ENCODE measurements at regions not wholly inside any gene's neighbourhood (a gene's known extent, or its start where the extent isn't known, plus 50 kb on each side); places are given as distances from the start of the nearest gene placed in this dataset.

DNA sequence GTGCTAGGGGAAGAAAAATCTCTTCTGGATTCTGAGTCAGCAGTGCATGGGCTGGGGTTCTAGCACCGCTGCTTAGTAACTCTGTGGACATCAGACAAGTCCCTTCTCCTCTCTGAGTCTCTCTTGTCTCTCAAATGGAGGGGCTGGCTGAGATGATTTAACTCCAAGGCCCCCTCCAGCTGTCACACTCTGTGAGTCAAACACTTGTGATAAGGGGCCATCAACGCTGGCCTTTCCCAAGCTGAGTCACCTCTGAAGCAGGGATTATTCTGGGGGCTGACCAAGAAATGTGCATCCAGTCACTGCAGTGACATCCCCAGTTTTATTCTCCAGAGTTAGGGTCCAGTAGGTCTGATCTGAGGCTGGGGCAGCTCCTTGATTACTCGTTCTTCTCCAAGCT is 110.4 kb upstream of the ZNF462 start:
- 60 to 68% methylated on average over 3 of the region's 3 CpGs for WGBS, 2 donors
- H3K27me3 ChIP-seq = no peaks in the 10 kb centered on the region
- no peaks in the 10 kb centered on the region for H3K36me3 ChIP-seq
- DNase-seq (ENCODE audit: low spot score in 2 of 2) = no peak
- no peak for TF ChIP-seq EP300 (IDR thresholded peaks at IDR 0.05)
- TF ChIP-seq, protein P1, sequence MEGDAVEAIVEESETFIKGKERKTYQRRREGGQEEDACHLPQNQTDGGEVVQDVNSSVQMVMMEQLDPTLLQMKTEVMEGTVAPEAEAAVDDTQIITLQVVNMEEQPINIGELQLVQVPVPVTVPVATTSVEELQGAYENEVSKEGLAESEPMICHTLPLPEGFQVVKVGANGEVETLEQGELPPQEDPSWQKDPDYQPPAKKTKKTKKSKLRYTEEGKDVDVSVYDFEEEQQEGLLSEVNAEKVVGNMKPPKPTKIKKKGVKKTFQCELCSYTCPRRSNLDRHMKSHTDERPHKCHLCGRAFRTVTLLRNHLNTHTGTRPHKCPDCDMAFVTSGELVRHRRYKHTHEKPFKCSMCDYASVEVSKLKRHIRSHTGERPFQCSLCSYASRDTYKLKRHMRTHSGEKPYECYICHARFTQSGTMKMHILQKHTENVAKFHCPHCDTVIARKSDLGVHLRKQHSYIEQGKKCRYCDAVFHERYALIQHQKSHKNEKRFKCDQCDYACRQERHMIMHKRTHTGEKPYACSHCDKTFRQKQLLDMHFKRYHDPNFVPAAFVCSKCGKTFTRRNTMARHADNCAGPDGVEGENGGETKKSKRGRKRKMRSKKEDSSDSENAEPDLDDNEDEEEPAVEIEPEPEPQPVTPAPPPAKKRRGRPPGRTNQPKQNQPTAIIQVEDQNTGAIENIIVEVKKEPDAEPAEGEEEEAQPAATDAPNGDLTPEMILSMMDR (IDR thresholded peaks at IDR 0.05) = no peak
- no peak for TF ChIP-seq POLR2A (IDR thresholded peaks at IDR 0.05)
- H3K4me3 ChIP-seq = no peak overlapping the region
- H3K9me3 ChIP-seq = no peaks in the 10 kb centered on the region
- H3K4me1 ChIP-seq = no peaks in the 10 kb centered on the region
- no peak overlapping the region for H3K27ac ChIP-seq

DNA sequence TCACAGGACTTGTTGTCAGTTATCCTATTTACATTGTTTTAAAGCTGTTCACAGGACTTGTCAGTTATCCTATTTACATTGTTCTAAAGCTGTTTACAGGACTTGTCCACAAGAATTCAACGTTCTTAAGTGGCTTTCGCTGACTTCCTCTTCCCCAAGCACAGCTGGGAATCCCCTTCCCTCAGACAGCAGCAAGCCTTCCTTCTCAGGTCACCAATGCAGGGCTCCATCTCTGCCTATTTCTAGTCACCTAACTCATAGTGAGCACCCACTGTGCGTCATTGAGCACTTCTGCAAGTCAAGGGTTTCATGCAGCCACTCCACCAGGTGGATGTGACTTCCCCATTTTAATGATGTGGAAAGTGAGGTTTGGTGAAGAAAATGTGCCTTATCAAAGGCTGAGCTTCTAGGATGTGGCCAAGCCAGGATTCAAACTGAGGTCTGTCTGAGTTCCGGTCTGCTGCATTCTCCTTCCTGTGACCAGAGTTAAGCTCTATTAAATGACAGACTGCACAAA is 109.8 kb upstream of the ZNF462 start:
- 54 to 55% methylated on average over 4 of the region's 4 CpGs for WGBS, 2 donors
- TF ChIP-seq POLR2A (IDR thresholded peaks at IDR 0.05) (no peak), EP300 (IDR thresholded peaks at IDR 0.05) (no peak)
- TF ChIP-seq, protein P1 (IDR thresholded peaks at IDR 0.05) = no peak
- H3K4me1 ChIP-seq = no peaks in the 10 kb centered on the region

DNA sequence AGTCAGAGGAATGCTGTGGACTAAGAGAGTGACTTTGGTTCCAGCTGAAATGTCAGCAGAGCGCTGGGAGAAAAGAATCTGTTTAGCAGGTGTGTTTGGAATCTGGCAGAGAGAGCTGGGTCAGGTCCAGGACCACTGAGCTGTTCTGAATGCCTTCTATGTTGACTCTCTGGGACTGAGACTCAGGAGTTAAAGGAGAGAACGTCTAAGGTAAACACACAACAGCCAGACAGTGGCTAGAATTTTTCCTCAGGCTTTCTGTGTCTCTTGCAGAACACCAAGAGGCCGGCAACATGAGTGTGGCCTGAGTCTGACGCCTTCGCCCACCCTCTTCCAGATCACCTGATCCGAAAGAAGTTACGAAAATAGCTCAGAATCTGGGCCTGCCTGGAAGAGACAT is 107.2 kb upstream of the ZNF462 start:
- no peak for DNase-seq (ENCODE audit: low spot score in 2 of 2)
- H3K4me3 ChIP-seq = no peak overlapping the region
- H3K9me3 ChIP-seq = no peaks in the 10 kb centered on the region
- no peak overlapping the region for H3K27ac ChIP-seq
- no peak for TF ChIP-seq POLR2A (IDR thresholded peaks at IDR 0.05)
- no peak for TF ChIP-seq EP300 (IDR thresholded peaks at IDR 0.05)
- TF ChIP-seq, protein P1 (IDR thresholded peaks at IDR 0.05) = no peak
- no peaks in the 10 kb centered on the region for H3K4me1 ChIP-seq
- H3K27me3 ChIP-seq = no peaks in the 10 kb centered on the region
- WGBS, 2 donors = 59 to 74% methylated on average over 7 of the region's 7 CpGs
- H3K36me3 ChIP-seq = no peaks in the 10 kb centered on the region

More for the DNA sequence above, 109.8 kb upstream of the ZNF462 start:
- Histone ChIP-seq H3K9me3 (no peaks in the 10 kb centered on the region), H3K27me3 (no peaks in the 10 kb centered on the region), H3K27ac (no peak overlapping the region), H3K36me3 (no peaks in the 10 kb centered on the region), H3K4me3 (no peak overlapping the region)
- DNase-seq (ENCODE audit: low spot score in 2 of 2) = no peak

DNA sequence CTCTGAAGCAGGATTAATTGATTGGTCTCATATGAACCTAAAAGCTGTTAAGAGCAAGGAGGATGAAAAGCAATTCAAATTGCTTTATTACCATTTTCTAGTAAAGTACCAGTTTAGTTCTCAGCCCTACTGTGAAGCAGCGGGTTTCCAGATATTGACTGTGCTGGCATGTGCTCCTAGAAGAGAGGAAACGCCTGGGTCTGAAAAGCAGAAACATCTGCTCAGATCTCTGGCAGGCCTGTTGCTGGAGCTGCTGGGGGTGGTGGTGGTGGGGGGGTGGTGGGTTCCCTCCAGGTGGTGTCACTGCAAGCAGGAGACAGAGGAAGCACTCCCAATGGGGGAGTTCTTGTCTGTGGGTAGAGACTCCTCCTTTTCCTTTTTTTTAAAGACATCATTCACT is 105.5 kb upstream of the ZNF462 start:
- H3K9me3 ChIP-seq = no peaks in the 10 kb centered on the region
- WGBS, 2 donors = 76 to 91% methylated on average over 2 of the region's 2 CpGs

DNA sequence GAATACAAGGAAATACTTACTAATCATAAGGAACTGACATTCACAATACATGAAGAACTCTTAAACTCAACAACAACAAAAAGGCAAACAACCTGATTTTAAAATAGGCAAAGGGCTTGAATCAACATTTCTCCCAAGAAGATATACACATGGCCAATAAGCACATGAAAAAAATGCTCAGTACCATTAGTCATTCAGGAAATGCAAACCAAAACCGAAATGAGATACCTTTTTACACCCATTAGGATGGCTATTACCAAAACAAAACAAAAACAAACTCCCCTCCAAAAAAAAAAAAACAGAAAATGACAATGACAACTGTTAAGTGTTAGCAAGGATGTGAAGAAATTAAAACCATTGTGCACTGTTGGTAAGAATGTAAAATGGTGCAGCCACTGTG is 104.1 kb upstream of the ZNF462 start:
- no peak overlapping the region for H3K4me3 ChIP-seq
- no peaks in the 10 kb centered on the region for H3K36me3 ChIP-seq
- TF ChIP-seq, protein P1 (IDR thresholded peaks at IDR 0.05) = no peak
- TF ChIP-seq POLR2A (IDR thresholded peaks at IDR 0.05) (no peak), EP300 (IDR thresholded peaks at IDR 0.05) (no peak)
- 55 to 67% methylated on average over 1 of the region's 1 CpG for WGBS, 2 donors
- no peaks in the 10 kb centered on the region for H3K4me1 ChIP-seq
- H3K27ac ChIP-seq = no peak overlapping the region
- DNase-seq (ENCODE audit: low spot score in 2 of 2) = no peak
- no peaks in the 10 kb centered on the region for H3K9me3 ChIP-seq
- H3K27me3 ChIP-seq = no peaks in the 10 kb centered on the region

More for the DNA sequence above, 105.5 kb upstream of the ZNF462 start:
- no peak overlapping the region for H3K4me3 ChIP-seq
- H3K4me1 ChIP-seq = no peaks in the 10 kb centered on the region
- no peak for DNase-seq (ENCODE audit: low spot score in 2 of 2)
- H3K27ac ChIP-seq = no peak overlapping the region
- no peak for TF ChIP-seq POLR2A (IDR thresholded peaks at IDR 0.05)
- no peaks in the 10 kb centered on the region for H3K27me3 ChIP-seq
- H3K36me3 ChIP-seq = no peaks in the 10 kb centered on the region

DNA sequence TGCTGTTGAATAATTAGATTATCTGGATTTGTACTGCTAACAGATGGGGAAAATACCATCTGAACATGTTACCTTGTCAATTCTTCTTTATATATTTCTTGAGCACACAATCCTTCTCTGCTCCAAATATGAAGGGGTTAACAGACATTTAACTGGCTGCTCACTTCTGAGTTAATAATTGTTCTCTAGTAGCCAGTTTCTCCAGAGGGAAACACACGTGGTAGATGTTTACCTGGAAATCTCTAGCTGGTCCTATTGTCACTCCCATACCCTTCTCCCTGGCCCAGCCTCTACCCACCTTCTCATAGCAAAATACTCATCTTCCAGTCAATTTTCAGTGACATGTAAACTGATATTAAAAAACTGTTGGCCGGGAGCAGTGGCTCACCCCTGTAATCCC is 101.5 kb upstream of the ZNF462 start:
- Histone ChIP-seq H3K4me1 (no peaks in the 10 kb centered on the region), H3K4me3 (no peak overlapping the region), H3K36me3 (no peaks in the 10 kb centered on the region), H3K27ac (no peak overlapping the region), H3K9me3 (no peaks in the 10 kb centered on the region), H3K27me3 (no peaks in the 10 kb centered on the region)
- no peak for DNase-seq (ENCODE audit: low spot score in 2 of 2)
- 50% methylated on average over 2 of the region's 2 CpGs for WGBS, 2 donors
- no peak for TF ChIP-seq EP300 (IDR thresholded peaks at IDR 0.05)
- TF ChIP-seq POLR2A (IDR thresholded peaks at IDR 0.05) = no peak
- TF ChIP-seq, protein P1 (IDR thresholded peaks at IDR 0.05) = no peak
